ENCODE measurements at regions not wholly inside any gene's neighbourhood (a gene's known extent, or its start where the extent isn't known, plus 50 kb on each side); places are given as distances from the start of the nearest gene placed in this dataset.

GRCh38 chr6:92243315-92243714 lies 1176.0 kb downstream of the EPHA7 start:
- no peak for TF ChIP-seq CTCF (IDR thresholded peaks at IDR 0.05; ENCODE audit: low read depth, low read length)
- TF ChIP-seq EZH2phosphoT487 (IDR thresholded peaks at IDR 0.05; ENCODE audit: low read depth), result no peak

Measured in OCI-LY3 (cell line).